ENCODE measurements at regions not wholly inside any gene's neighbourhood (a gene's known extent, or its start where the extent isn't known, plus 50 kb on each side); places are given as distances from the start of the nearest gene placed in this dataset.

DNA sequence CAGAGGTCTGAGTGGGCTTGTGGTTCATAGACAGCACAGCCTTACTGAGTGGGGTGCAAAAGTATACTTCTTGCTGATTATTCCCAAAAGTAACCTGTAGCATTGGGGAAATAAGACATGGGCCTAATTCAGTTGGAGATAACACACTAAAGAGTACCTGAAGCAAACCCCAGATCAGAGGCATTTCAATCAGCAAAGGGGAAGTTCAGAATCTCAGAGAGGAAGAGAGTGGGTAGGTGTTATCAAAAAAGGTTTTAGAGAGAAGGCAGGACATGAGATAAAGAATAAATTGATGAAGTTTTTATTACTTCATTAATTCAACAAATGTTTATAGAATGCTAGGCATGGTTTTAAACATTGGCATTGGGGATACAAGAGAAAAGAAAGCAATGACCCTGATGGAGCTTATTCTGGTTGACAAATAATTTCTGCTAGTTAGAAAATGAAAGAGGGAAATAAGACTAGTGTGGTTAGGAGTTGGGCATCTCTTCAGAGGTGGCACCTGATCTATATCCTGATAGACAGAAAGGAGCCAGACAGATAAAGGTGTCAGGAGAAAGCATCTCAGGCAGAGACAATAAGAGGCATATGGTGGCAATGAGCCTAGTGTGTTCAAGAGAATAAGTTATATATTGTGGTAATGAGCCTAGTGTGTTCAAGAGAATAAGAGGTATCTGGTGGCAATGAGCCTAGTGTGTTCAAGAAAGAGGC is 153.8 kb upstream of the SETBP1 start:
- Histone ChIP-seq H3K36me3 (ENCODE audit: control insufficient read depth, insufficient read depth, low read length) (no peaks in the 10 kb centered on the region), H3K9me3 (ENCODE audit: control insufficient read depth, low read length) (no peaks in the 10 kb centered on the region), H3K9ac (no peak overlapping the region), H3K4me1 (no peaks in the 10 kb centered on the region), H3K79me2 (no peaks in the 10 kb centered on the region), H3K4me2 (ENCODE audit: low read length) (no peak overlapping the region), H3K4me3 (ENCODE audit: low read depth, low read length) (no peak overlapping the region), H2AFZ (no peak overlapping the region), H3K27me3 (ENCODE audit: control insufficient read depth, insufficient read depth, low read length) (no peaks in the 10 kb centered on the region), H3K27ac (no peak overlapping the region)
- TF ChIP-seq CTCF (IDR thresholded peaks at IDR 0.05): no peak

DNA sequence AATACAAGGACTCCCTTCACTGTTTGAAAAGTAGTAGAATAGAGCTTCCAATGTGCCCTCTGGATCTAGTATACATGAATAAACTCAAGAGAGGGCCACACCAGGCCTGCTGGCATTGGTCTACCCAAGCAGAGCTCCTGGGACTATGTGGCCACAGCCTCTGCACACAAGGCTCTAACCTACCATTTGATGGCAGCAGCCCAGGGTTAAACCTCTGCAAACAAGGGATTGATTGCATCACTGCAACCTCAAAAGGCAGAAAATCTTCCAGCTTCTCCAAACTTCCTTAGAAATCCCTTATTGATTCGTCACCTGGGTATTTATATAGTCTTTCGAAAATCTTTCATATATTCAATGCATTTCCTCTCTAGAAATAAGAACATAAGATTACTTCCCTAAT is 147.6 kb upstream of the SETBP1 start:
- no peaks in the 10 kb centered on the region for H3K9me3 ChIP-seq (ENCODE audit: control insufficient read depth, low read length)

DNA sequence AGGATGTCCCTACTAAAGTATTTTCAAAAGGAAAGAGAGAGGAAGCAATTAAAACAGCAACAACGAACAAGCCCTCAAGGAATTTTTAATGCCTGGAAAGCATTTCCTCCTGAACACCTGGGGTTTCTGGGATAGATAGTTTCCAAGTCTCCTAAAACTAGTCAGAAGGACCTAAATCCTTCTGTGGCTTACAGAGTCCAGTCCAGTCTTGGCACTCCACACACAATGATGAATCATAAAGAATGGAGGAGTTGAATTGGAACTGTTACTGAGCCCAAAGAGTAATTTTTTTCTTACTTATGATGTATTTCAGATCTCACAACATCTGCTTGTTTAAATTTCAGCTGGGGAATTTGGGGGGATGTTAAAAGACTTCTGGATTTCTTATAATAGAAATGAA is 144.6 kb upstream of the SETBP1 start:
- no peaks in the 10 kb centered on the region for H3K36me3 ChIP-seq (ENCODE audit: control insufficient read depth, insufficient read depth, low read length)
- H3K27me3 ChIP-seq (ENCODE audit: control insufficient read depth, insufficient read depth, low read length): no peaks in the 10 kb centered on the region
- no peak overlapping the region for H3K27ac ChIP-seq
- no peaks in the 10 kb centered on the region for H3K79me2 ChIP-seq
- H3K4me3 ChIP-seq (ENCODE audit: low read depth, low read length): no peak overlapping the region
- H3K4me2 ChIP-seq (ENCODE audit: low read length): no peak overlapping the region
- H3K9me3 ChIP-seq (ENCODE audit: control insufficient read depth, low read length): no peaks in the 10 kb centered on the region
- H3K4me1 ChIP-seq: no peaks in the 10 kb centered on the region
- H3K9ac ChIP-seq: no peak overlapping the region
- no peak overlapping the region for H2AFZ ChIP-seq
- no peak for TF ChIP-seq CTCF (IDR thresholded peaks at IDR 0.05)

More for the DNA sequence above, 147.6 kb upstream of the SETBP1 start:
- Histone ChIP-seq H3K79me2 (no peaks in the 10 kb centered on the region), H3K4me1 (no peaks in the 10 kb centered on the region), H3K4me3 (ENCODE audit: low read depth, low read length) (no peak overlapping the region), H3K27me3 (ENCODE audit: control insufficient read depth, insufficient read depth, low read length) (no peaks in the 10 kb centered on the region), H3K9ac (no peak overlapping the region), H2AFZ (no peak overlapping the region), H3K27ac (no peak overlapping the region), H3K36me3 (ENCODE audit: control insufficient read depth, insufficient read depth, low read length) (no peaks in the 10 kb centered on the region), H3K4me2 (ENCODE audit: low read length) (no peak overlapping the region)
- no peak for TF ChIP-seq CTCF (IDR thresholded peaks at IDR 0.05)

DNA sequence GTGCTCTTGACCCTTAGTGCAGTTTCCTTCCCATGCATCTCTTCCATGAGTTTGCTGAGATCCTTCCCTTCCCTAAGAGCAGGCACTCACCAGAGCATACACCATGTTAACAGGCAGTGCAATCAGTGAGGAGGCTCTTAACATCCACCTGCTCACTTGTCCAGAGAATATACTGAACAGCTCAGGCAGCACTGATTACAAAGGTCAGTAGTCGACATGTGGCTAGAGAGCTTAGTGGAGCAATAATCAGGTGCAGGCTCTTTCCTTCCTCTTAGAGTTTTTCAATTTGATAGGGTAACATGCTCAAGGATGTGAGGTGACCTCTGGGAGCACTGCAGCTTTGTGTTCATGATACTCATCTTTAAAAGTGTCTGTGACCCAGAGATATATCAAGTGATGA is 144.1 kb upstream of the SETBP1 start:
- Histone ChIP-seq H3K36me3 (ENCODE audit: control insufficient read depth, insufficient read depth, low read length) (no peaks in the 10 kb centered on the region), H3K27me3 (ENCODE audit: control insufficient read depth, insufficient read depth, low read length) (no peaks in the 10 kb centered on the region), H3K79me2 (no peaks in the 10 kb centered on the region), H3K4me1 (no peaks in the 10 kb centered on the region), H2AFZ (no peak overlapping the region), H3K27ac (no peak overlapping the region), H3K4me3 (ENCODE audit: low read depth, low read length) (no peak overlapping the region), H3K4me2 (ENCODE audit: low read length) (no peak overlapping the region), H3K9me3 (ENCODE audit: control insufficient read depth, low read length) (no peaks in the 10 kb centered on the region), H3K9ac (no peak overlapping the region)
- no peak for TF ChIP-seq CTCF (IDR thresholded peaks at IDR 0.05)

- no peak overlapping the region for H3K27ac ChIP-seq
- H3K9ac ChIP-seq: no peak overlapping the region
- no peaks in the 10 kb centered on the region for H3K79me2 ChIP-seq
- no peaks in the 10 kb centered on the region for H3K4me1 ChIP-seq
- H3K9me3 ChIP-seq (ENCODE audit: control insufficient read depth, low read length): no peaks in the 10 kb centered on the region
- no peaks in the 10 kb centered on the region for H3K27me3 ChIP-seq (ENCODE audit: control insufficient read depth, insufficient read depth, low read length)
- H3K4me3 ChIP-seq (ENCODE audit: low read depth, low read length): no peak overlapping the region
- H3K4me2 ChIP-seq (ENCODE audit: low read length): no peak overlapping the region
- no peak for TF ChIP-seq CTCF (IDR thresholded peaks at IDR 0.05)
- H3K36me3 ChIP-seq (ENCODE audit: control insufficient read depth, insufficient read depth, low read length): no peaks in the 10 kb centered on the region
- H2AFZ ChIP-seq: no peak overlapping the region
Observed at GRCh38 chr18:44537526-44537925, 143.2 kb upstream of the SETBP1 start.
